ENCODE measurements at regions not wholly inside any gene's neighbourhood (a gene's known extent, or its start where the extent isn't known, plus 50 kb on each side); places are given as distances from the start of the nearest gene placed in this dataset.

GRCh38 chr7:81385370-81385769 lies 384.5 kb downstream of the HGF start:
- TF ChIP-seq CTCF (conservative IDR thresholded peaks at IDR 0.05 in 1 of 2, IDR thresholded peaks at IDR 0.05 in 1 of 2; ENCODE audit: low read depth in 1 of 2, low read length in 2 of 2) (no peak), EZH2 (IDR thresholded peaks at IDR 0.05; ENCODE audit: low read length, missing control alignments) (no peak)

Measured in fibroblast of lung (primary cell).